ENCODE measurements at regions not wholly inside any gene's neighbourhood (a gene's known extent, or its start where the extent isn't known, plus 50 kb on each side); places are given as distances from the start of the nearest gene placed in this dataset.

- H3K4me2 ChIP-seq (ENCODE audit: low read depth, low read length), result no peak overlapping the region
- no peaks in the 10 kb centered on the region for H3K9me3 ChIP-seq (ENCODE audit: low read length)
- no peaks in the 10 kb centered on the region for H3K79me2 ChIP-seq (ENCODE audit: insufficient read depth, low read length)
- ChIA-PET CTCF (ENCODE audit: low intra/inter-chr PET ratio, low total read pairs) (no interaction called here), POLR2A (no interaction called here)
- WGBS (ENCODE audit: low lambda C conversion rate), result 92% methylated on average over 8 of the region's 9 CpGs
- no peak overlapping the region for H2AFZ ChIP-seq (ENCODE audit: low read length)
- H3K9ac ChIP-seq (ENCODE audit: insufficient read depth, low read depth, low read length), result no peak overlapping the region
- in situ Hi-C loops (cut with HindIII; ENCODE audit: extremely low pct_ligation_motif_present, low pct_unique_long_range_greater_than_20kb), result no loop called here
- ATAC-seq (no peak), DNase-seq (ENCODE audit: low spot score) (no peak), FAIRE-seq (no peak)
- TF ChIP-seq ZNF496 (CRISPR knock-in tag; IDR thresholded peaks at IDR 0.05; ENCODE audit: insufficient replicate concordance), result no peak
- TF ChIP-seq SPEN (CRISPR knock-in tag; IDR thresholded peaks at IDR 0.05; ENCODE audit: low read depth), result no peak
- TF ChIP-seq FOXK1 (CRISPR knock-in tag; IDR thresholded peaks at IDR 0.05; ENCODE audit: borderline replicate concordance, low read depth), result no peak
- TF ChIP-seq ZNF101 (CRISPR knock-in tag; IDR thresholded peaks at IDR 0.05; ENCODE audit: borderline replicate concordance, low read depth), result no peak
- no peak for TF ChIP-seq ZNF7 (CRISPR knock-in tag; IDR thresholded peaks at IDR 0.05)
- TF ChIP-seq KLF6 (CRISPR knock-in tag; IDR thresholded peaks at IDR 0.05), result no peak
- no peak for TF ChIP-seq USF2 (IDR thresholded peaks at IDR 0.05; ENCODE audit: low read depth, low read length)
- no peak for TF ChIP-seq USF2 (CRISPR knock-in tag; IDR thresholded peaks at IDR 0.05; ENCODE audit: borderline replicate concordance)
- TF ChIP-seq U2AF2 (IDR thresholded peaks at IDR 0.05; ENCODE audit: low read depth, low read length), result no peak
- no peak for TF ChIP-seq ZNF136 (CRISPR knock-in tag; IDR thresholded peaks at IDR 0.05; ENCODE audit: low read depth)
- TF ChIP-seq SP5 (CRISPR knock-in tag; IDR thresholded peaks at IDR 0.05; ENCODE audit: borderline replicate concordance, low read depth), result no peak
- no peak for TF ChIP-seq EP300 (IDR thresholded peaks at IDR 0.05; ENCODE audit: low read depth in 2 of 2, low read length in 2 of 2)
- no peak for TF ChIP-seq EP300 (CRISPR knock-in tag; IDR thresholded peaks at IDR 0.05; ENCODE audit: borderline replicate concordance)
- no peak for TF ChIP-seq CHD4 (IDR thresholded peaks at IDR 0.05; ENCODE audit: borderline replicate concordance, low read length)
- no peaks in the 10 kb centered on the region for H3K36me3 ChIP-seq (replicated peaks in 1 of 2; ENCODE audit: control insufficient read depth in 1 of 2, insufficient read depth in 2 of 2, low read length in 2 of 2)
- no peaks in the 10 kb centered on the region for H3K27me3 ChIP-seq (ENCODE audit: control insufficient read depth in 1 of 2, insufficient read depth in 2 of 2, low read length in 2 of 2)
- peaks cover 7% of the 10 kb centered on the region; the same call in 1 of the 2 replicates for H3K4me1 ChIP-seq (ENCODE audit: insufficient read depth, low read length)
- BruUV-seq (replicated peaks), result no TSS peak
- no peak overlapping the region for H3K27ac ChIP-seq (ENCODE audit: extremely low read length, insufficient read depth, low read length)
- H3K4me3 ChIP-seq (replicated peaks in 1 of 3; ENCODE audit: insufficient read depth in 1 of 3, low read depth in 2 of 3, low read length in 3 of 3), result no peak overlapping the region
- intact Hi-C loops (cut with micrococcal nuclease; ENCODE audit: unreplicated experiment), result no loop called here
- H4K20me1 ChIP-seq (ENCODE audit: insufficient read depth, low read length), result no peaks in the 10 kb centered on the region
Observed at GRCh38 chr15:96200357-96200967, 130.0 kb upstream of the NR2F2 start.
